Gastroesophageal sphincter (tissue), 3 donors: ENCODE measurements at regions not wholly inside any gene's neighbourhood (a gene's known extent, or its start where the extent isn't known, plus 50 kb on each side); places are given as distances from the start of the nearest gene placed in this dataset.

Source experiments
- CTCF ChIP-seq, 4 experiments: fragments of 200-600 bp in 2 of 4; fragments of 450-650 bp in 2 of 4; sonication (generic) in 1 of 4; IDR thresholded peaks; one replicate each; pipeline ENCODE4 v1.5.1; 2017 to 2019; ENCODE audit warnings: antibody characterized with exemption in 4 of 4, mild to moderate bottlenecking in 2 of 4, moderate library complexity in 2 of 4
- EP300 ChIP-seq: sonication (generic); formaldehyde crosslinking; IDR thresholded peaks from one replicate; pipeline ENCODE4 v1.6.1; 2017; ENCODE audit warnings: antibody characterized with exemption, mild to moderate bottlenecking
- POLR2A ChIP-seq, 2 donors: fragments of 450-650 bp; IDR thresholded peaks; one replicate each; pipeline ENCODE4 v1.6.1; 2017; ENCODE audit warnings: antibody characterized with exemption in 2 of 2, mild to moderate bottlenecking in 2 of 2, moderate library complexity in 1 of 2
- POLR2AphosphoS5 ChIP-seq: sonication (generic); formaldehyde crosslinking; IDR thresholded peaks from one replicate; pipeline ENCODE4 v1.6.1; 2017; ENCODE audit warnings: antibody characterized with exemption

- no peak for TF ChIP-seq POLR2AphosphoS5
- TF ChIP-seq CTCF (IDR thresholded peaks at IDR 0.05), result no peak
- TF ChIP-seq POLR2A (IDR thresholded peaks at IDR 0.05), result no peak
- TF ChIP-seq EP300, result no peak
Measured at GRCh38 chr1:217135569-217135915, 412.3 kb upstream of the ESRRG start.
